GM21528 (cell line): ENCODE measurements at regions not wholly inside any gene's neighbourhood (a gene's known extent, or its start where the extent isn't known, plus 50 kb on each side); places are given as distances from the start of the nearest gene placed in this dataset.
"Not testable (repeated sequence)": the region's sequence is repeated elsewhere in the genome, so short reads cannot be mapped to it uniquely, and the experiment has no call there.

Experiments used
- ATAC-seq: cut with Tn5 transposase; IDR thresholded peaks from one replicate; pipeline ENCODE4 v1.9.1; 2021; ENCODE audit warnings: mild to moderate bottlenecking, moderate library complexity; ENCODE audit not compliant: unreplicated experiment, low FRiP score

- no peak for ATAC-seq
These were observed 174.6 kb downstream of the VEGFC start for GRCh38 chr4:176618138-176618537.

DNA sequence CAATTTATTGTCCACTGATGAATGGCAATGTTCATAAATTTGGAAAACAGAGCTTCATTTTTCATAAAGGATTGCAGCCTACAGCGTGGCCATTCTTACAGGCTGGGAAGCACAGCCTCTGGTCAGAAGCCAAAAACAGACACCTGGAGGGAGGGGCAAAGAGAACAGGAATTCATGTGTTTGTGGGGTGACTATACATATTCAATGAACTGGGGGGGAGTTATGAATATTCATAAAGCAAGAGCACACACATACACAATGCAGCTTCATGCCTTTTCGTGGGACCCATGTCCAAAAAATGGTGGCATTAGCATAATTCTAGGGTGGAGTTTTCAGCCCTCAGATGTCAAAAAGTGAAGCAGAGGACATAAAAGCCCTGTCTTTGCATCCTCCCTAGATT is 173.3 kb downstream of the VEGFC start:
- no peak for ATAC-seq

DNA sequence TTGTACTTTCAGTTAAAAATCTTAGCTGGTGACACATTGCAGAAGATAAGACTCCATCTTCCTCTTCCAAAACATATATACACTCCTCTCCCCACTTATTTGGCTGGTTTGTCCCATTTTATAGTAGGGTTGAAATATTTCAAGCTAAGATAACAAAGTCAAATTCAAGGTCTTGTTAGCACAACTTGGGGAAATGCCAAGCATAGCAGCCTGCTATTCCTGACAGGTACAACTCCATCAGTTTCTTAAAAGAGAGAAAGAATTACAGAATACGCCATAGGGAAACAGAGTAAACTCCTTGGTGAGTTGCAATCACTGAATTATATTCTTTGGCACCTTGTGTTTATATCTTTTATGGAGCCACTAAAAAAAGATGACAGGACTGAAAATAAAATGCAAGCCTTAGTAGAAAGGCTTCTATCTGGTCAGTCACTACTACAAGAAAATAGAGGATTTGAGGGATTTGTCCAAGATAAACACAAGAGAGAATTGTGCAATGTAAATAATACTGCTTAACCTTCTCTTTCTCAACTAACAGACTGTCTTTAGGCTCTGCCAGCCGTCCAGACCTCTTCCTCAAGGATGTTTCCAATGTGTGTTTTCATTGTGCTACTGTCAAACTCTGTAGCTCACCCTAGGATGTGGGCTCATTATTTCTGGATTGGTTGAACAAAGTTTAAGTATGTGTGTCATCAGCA is 170.3 kb downstream of the VEGFC start:
- no peak for ATAC-seq

DNA sequence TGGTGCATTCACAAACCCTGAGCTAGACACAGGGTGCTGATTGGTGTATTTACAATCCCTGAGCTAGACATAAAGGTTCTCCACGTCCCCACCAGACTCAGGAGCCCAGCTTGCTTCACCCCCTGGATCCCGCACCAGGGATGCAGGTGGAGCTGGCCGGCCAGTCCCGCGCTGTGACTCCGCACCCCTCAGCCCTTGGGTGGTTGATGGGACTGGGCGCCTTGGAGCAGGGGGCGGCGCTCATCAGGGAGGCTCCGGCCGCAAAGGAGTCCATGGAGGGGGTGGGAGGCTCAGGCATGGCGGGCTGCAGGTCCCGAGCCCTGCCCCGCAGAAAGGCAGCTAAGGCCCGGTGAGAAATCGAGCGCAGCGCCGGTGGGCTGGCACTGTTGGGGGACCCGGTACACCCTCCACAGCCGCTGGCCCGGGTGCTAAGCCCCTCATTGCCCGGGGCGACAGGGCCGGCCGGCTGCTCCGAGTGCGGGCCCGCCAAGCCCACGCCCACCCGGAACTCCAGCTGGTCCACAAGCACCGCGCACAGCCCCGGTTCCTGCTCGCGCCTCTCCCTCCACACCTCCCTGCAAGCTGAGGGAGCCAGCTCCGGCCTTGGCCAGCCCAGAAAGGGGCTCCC is 167.6 kb downstream of the VEGFC start:
- ATAC-seq = not testable (repeated sequence)

DNA sequence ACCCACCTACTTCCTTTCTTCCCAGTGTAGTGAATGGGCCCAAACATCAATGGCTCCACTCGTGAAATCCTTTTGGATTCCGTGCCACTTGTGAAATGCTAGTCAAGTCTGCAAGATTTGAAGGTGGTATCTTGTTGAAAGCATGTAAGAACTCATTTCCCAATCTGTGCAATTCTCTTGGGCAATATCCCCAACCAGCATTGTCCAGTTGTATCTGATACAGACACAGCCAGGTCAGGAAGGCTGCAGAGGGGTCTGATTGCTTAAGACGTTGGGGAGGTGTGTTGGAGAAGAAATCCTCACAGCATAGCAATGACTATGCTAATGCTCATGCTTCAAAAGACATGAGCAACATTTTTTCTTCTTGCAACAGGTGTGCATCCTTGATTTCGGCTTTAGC is 164.8 kb downstream of the VEGFC start:
- no peak for ATAC-seq

- ATAC-seq = no peak
These were observed 161.1 kb downstream of the VEGFC start for GRCh38 chr4:176631611-176632010.
